Kidney epithelial cell (primary cell): ENCODE measurements at regions not wholly inside any gene's neighbourhood (a gene's known extent, or its start where the extent isn't known, plus 50 kb on each side); places are given as distances from the start of the nearest gene placed in this dataset.
"Not testable (repeated sequence)": the region's sequence is repeated elsewhere in the genome, so short reads cannot be mapped to it uniquely, and the experiment has no call there.

Experiments used
- DNase-seq: peaks from one replicate; pipeline ENCODE4 v3.0.0-alpha.2; 2010; ENCODE audit warnings: low read depth
- H3K27me3 ChIP-seq: 2 replicates; pipeline ENCODE4 v1.6.0; 2011; ENCODE audit warnings: low read length; ENCODE audit not compliant: control insufficient read depth, insufficient read depth
- H3K36me3 ChIP-seq: 2 replicates; pipeline ENCODE4 v1.5.1; 2011; ENCODE audit warnings: low read length; ENCODE audit not compliant: control insufficient read depth, insufficient read depth
- H3K4me3 ChIP-seq: 2 replicates; pipeline ENCODE4 v1.5.1; 2011; ENCODE audit warnings: low read depth, mild to moderate bottlenecking, control low read depth, low read length
- TF ChIP-seq, protein P1 (sequence below): IDR thresholded peaks from 2 replicates; pipeline ENCODE4 v1.5.1; 2011; ENCODE audit warnings: mild to moderate bottlenecking, moderate library complexity, low read length, control low read depth, inconsistent platforms; ENCODE audit not compliant: insufficient read depth, poor library complexity, severe bottlenecking

DNA sequence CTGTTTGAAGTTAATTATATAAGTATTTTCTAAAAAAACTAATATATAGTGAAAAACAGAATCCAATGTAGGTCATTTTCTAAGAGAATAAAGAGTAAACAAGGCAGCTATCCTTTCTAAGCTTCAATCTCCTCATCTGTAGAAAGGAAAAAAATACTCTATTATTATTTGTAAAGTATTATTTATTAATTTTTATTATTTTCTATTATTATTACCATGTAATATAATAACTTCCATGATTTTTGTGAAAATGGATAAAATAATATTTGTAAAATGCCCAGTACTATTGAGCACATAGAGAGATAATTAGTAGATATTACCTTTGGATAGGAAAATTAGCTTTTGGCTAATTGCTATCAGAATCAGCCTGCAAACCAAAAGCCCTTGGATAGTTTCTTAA is 684.4 kb downstream of the MTRR start:
- Histone ChIP-seq H3K27me3 (no peaks in the 10 kb centered on the region), H3K36me3 (no peaks in the 10 kb centered on the region), H3K4me3 (no peak overlapping the region)
- no peak for DNase-seq
- TF ChIP-seq, protein P1, sequence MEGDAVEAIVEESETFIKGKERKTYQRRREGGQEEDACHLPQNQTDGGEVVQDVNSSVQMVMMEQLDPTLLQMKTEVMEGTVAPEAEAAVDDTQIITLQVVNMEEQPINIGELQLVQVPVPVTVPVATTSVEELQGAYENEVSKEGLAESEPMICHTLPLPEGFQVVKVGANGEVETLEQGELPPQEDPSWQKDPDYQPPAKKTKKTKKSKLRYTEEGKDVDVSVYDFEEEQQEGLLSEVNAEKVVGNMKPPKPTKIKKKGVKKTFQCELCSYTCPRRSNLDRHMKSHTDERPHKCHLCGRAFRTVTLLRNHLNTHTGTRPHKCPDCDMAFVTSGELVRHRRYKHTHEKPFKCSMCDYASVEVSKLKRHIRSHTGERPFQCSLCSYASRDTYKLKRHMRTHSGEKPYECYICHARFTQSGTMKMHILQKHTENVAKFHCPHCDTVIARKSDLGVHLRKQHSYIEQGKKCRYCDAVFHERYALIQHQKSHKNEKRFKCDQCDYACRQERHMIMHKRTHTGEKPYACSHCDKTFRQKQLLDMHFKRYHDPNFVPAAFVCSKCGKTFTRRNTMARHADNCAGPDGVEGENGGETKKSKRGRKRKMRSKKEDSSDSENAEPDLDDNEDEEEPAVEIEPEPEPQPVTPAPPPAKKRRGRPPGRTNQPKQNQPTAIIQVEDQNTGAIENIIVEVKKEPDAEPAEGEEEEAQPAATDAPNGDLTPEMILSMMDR = no peak

DNA sequence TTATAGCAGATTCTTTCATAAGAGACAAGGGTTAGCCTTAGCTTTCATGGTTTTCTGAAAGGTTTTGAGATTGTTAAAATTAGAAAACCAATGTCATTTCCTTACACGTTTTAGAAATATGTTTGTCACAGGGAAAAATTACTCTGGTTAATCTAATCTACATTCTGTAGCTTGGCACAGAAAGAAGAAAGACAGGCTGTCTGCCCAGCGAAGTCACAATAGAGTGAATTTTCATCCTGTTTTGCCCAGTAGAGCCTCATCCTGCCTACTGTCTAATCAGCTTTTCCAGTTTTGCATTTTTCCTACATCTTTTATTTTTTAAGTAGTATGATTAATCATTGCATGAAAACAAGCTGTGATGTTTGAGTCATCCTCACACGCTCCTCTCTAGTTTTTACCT is 688.8 kb downstream of the MTRR start:
- Histone ChIP-seq H3K27me3 (no peaks in the 10 kb centered on the region), H3K4me3 (no peak overlapping the region), H3K36me3 (no peaks in the 10 kb centered on the region)
- TF ChIP-seq, protein P1 = no peak
- no peak for DNase-seq

DNA sequence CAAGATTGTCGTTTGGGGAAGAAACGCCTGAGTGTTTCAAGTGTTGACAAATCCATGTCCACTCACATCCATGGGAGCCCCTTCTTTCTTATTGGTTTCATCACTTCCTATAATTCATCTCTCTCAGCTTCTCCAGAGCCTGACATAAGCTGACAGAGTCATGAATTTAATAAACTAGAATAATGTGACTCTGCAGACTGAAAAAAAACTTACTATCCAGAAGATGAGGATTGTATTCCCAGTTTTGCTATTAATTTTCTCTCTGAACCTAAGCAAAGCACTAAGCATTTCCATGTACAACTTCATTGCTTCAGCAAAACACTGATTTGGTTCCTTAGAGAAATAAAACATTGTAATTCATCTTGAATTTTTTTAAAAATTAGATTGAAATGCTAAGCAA is 691.8 kb downstream of the MTRR start:
- H3K36me3 ChIP-seq = no peaks in the 10 kb centered on the region
- TF ChIP-seq, protein P1 = no peak
- H3K27me3 ChIP-seq = no peaks in the 10 kb centered on the region
- no peak for DNase-seq
- H3K4me3 ChIP-seq = no peak overlapping the region

DNA sequence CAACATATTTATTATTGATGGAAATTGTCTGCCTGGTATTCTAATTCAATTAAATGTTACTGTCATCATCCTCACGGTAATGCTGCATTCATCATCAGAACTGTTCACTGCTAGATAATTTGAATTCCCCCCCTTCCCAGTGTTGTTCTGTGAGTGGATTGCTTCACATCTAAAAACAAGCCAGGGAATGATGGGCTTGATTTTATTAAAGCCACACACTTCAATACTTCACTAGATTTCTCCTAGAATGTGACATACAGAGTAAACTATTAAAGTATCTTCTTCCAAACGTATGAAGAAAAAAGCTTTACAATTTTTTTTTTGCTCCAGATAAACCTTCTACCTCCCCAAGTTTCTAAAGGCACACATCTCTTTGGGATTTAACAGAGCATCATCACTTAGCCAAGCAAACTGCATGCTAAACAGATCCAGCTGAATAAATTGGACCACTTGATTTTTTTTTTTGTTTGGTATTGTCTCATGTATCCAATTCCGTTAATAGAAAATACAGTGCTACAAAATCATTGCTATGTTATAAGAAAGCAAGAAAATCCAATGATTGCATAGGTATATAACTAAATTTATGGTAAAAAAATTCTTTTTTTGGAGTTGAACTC is 692.4 kb downstream of the MTRR start:
- Histone ChIP-seq H3K4me3 (no peak overlapping the region), H3K36me3 (no peaks in the 10 kb centered on the region), H3K27me3 (no peaks in the 10 kb centered on the region)
- DNase-seq = no peak
- TF ChIP-seq, protein P1 = no peak

DNA sequence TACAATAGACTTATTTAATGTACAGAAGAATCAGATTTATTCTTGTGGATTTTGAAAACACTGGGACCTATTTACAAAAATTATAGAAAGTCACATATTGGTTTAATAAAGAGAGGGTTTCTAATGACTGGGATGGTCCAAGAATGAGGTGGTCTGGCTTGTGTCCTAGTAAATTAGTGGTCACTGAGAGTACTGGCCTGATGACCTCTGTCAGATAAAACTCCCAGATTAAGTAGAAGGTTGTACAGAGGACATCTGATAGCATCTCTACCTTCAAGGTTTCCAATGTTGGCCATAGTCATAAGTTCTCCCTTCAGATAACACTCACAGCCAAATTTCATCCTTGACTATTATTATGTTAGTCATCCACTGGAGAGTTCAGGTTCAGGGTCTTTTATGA is 692.9 kb downstream of the MTRR start:
- H3K36me3 ChIP-seq = no peaks in the 10 kb centered on the region
- H3K27me3 ChIP-seq = no peaks in the 10 kb centered on the region
- TF ChIP-seq, protein P1 = no peak
- H3K4me3 ChIP-seq = no peak overlapping the region
- DNase-seq = no peak

DNA sequence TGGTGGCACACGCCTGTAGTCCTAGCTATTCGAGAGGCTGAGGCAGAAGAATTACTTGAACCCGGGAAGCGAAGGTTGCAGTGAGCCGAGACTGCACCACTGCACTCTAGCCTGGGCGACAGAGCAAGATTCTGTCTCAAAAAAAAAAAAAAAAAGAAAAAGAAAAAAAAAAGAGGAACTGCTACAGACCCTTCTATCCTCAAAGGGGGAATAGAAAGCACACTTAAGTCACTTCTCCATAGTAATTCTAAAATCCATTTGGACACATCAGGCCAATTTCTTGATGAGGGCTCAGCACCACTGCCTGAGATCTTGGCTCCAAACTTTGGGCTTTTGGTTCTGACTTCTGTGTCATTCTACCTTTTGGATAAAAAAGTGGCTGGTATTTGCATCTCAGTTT is 694.6 kb downstream of the MTRR start:
- not testable (repeated sequence) for H3K4me3 ChIP-seq, DNase-seq, H3K27me3 ChIP-seq, H3K36me3 ChIP-seq
